Neuronal stem cell (in vitro differentiated cells): ENCODE measurements at regions not wholly inside any gene's neighbourhood (a gene's known extent, or its start where the extent isn't known, plus 50 kb on each side); places are given as distances from the start of the nearest gene placed in this dataset.

Experiments
- DNase-seq: peaks from one replicate; pipeline ENCODE4 v3.0.0-alpha.2; 2013; ENCODE audit warnings: low spot score
- H2AFZ ChIP-seq: one replicate; pipeline ENCODE4 v1.6.1; 2013; ENCODE audit warnings: mild to moderate bottlenecking, low read length, inconsistent platforms
- H2AK5ac ChIP-seq: 2 replicates; pipeline ENCODE4 v1.6.1; 2013; ENCODE audit warnings: low read depth, mild to moderate bottlenecking, inconsistent platforms, low read length, moderate library complexity, mixed read lengths
- H2BK120ac ChIP-seq: 2 replicates; pipeline ENCODE4 v1.6.1; 2013; ENCODE audit warnings: low read depth, mild to moderate bottlenecking, inconsistent platforms, low read length, moderate library complexity, mixed read lengths
- H2BK12ac ChIP-seq: one replicate; pipeline ENCODE4 v1.6.1; 2013; ENCODE audit warnings: low read length, inconsistent platforms
- H2BK15ac ChIP-seq: 2 replicates; pipeline ENCODE4 v1.6.1; 2013; ENCODE audit warnings: mild to moderate bottlenecking, low read length, inconsistent platforms, mixed read lengths
- H2BK5ac ChIP-seq: one replicate; pipeline ENCODE4 v1.6.1; 2013; ENCODE audit warnings: inconsistent platforms, mild to moderate bottlenecking, low read length, moderate library complexity
- H3K14ac ChIP-seq: one replicate; pipeline ENCODE4 v1.6.1; 2013; ENCODE audit warnings: low read length, inconsistent platforms
- H3K18ac ChIP-seq: 2 replicates; pipeline ENCODE4 v1.6.1; 2013; ENCODE audit warnings: low read length, inconsistent platforms
- H3K23ac ChIP-seq: 2 replicates; pipeline ENCODE4 v1.6.1; 2013; ENCODE audit warnings: low read depth, mild to moderate bottlenecking, mixed read lengths, low read length, inconsistent platforms; ENCODE audit not compliant: poor library complexity
- H3K27ac ChIP-seq: replicated peaks from 3 replicates; pipeline ENCODE4 v1.5.1; 2013; ENCODE audit warnings: low read length, inconsistent platforms
- H3K27me3 ChIP-seq, 3 experiments: 2 replicates each; pipeline ENCODE4 v1.6.1; 2013; ENCODE audit warnings: low read length in 3 of 3, mild to moderate bottlenecking in 2 of 3, inconsistent platforms in 1 of 3, low read depth in 1 of 3, mixed read lengths in 1 of 3, moderate library complexity in 1 of 3; ENCODE audit not compliant: control insufficient read depth in 3 of 3, insufficient read depth in 3 of 3
- H3K36me3 ChIP-seq, 2 donors: replicated peaks in 1 of 2; 2 replicates each; pipeline ENCODE4 v1.6.1; 2013; ENCODE audit warnings: low read length in 2 of 2; ENCODE audit not compliant: control insufficient read depth in 2 of 2, insufficient read depth in 2 of 2
- H3K4ac ChIP-seq: 2 replicates; pipeline ENCODE4 v1.6.1; 2013; ENCODE audit warnings: inconsistent platforms, mild to moderate bottlenecking, low read length, moderate library complexity
- H3K4me1 ChIP-seq, 2 donors: 1 replicate in 1 of 2; 2 replicates in 1 of 2; pipeline ENCODE4 v1.6.1; 2013; ENCODE audit warnings: low read length in 2 of 2, low read depth in 1 of 2; ENCODE audit not compliant: control insufficient read depth in 2 of 2, insufficient read depth in 1 of 2
- H3K4me2 ChIP-seq: one replicate; pipeline ENCODE4 v1.6.1; 2013; ENCODE audit warnings: mild to moderate bottlenecking, low read length, inconsistent platforms; ENCODE audit not compliant: insufficient read depth, poor library complexity, severe bottlenecking
- H3K4me3 ChIP-seq, 2 donors: 2 replicates each; pipeline ENCODE4 v1.5.1; 2013; ENCODE audit warnings: low read length in 2 of 2, mild to moderate bottlenecking in 2 of 2, inconsistent platforms in 1 of 2, moderate library complexity in 1 of 2
- H3K79me1 ChIP-seq: one replicate; pipeline ENCODE4 v1.6.1; 2013; ENCODE audit warnings: low read depth, mild to moderate bottlenecking, inconsistent platforms, low read length, moderate library complexity
- H3K9ac ChIP-seq: one replicate; pipeline ENCODE4 v1.6.1; 2013; ENCODE audit warnings: mild to moderate bottlenecking, low read depth, low read length, inconsistent platforms; ENCODE audit not compliant: poor library complexity
- H3K9me3 ChIP-seq, 2 donors: replicated peaks in 1 of 2; 2 replicates each; pipeline versions ENCODE3 to v1.6.1; 2013; ENCODE audit warnings: low read length in 2 of 2, mild to moderate bottlenecking in 2 of 2, inconsistent platforms in 1 of 2, low read depth in 1 of 2, mixed read lengths in 1 of 2, moderate library complexity in 1 of 2; ENCODE audit not compliant: control insufficient read depth in 2 of 2, insufficient read depth in 1 of 2
- H4K8ac ChIP-seq: one replicate; pipeline ENCODE4 v1.6.1; 2013; ENCODE audit warnings: low read depth, mild to moderate bottlenecking, inconsistent platforms, low read length, moderate library complexity
- H4K91ac ChIP-seq: one replicate; pipeline ENCODE4 v1.6.1; 2013; ENCODE audit warnings: low read length, low read depth, mild to moderate bottlenecking, inconsistent platforms; ENCODE audit not compliant: poor library complexity
- WGBS, 2 donors: extraction: QIAGEN DNeasy Blood & Tissue Kit; methylation state at CpG; one replicate each; pipeline ENCODE4 v1.1.7; 2013; ENCODE audit warnings: missing lambda C conversion rate in 2 of 2, mixed read lengths in 1 of 2; ENCODE audit not compliant: insufficient read length in 2 of 2, insufficient replicate concordance in 1 of 2; ENCODE audit errors: extremely low coverage in 2 of 2; 5-methylcytosine and 5-hydroxymethylcytosine counted together

DNA sequence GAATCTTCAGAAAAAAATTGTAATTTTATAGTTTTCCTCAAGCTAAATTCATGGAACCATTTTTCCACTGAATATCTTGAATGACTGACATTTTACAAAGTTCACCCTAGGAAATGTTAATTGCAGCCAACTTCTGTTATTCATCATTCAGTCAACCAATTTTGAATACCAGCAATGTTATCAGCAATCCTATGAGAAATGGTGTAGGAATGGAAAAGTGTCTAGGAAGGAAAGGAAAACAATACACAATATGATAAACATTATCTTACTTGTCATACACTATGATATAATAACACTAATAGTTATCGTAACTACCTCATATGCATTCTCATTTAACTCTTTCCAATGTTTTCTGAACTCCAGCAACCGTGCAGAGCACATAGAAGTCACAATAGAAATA lies 790.5 kb upstream of the LRRC4C start:
- no peak overlapping the region for H3K27ac ChIP-seq
- H2BK15ac ChIP-seq: no peak overlapping the region
- H2AFZ ChIP-seq: no peak overlapping the region
- no peaks in the 10 kb centered on the region for H3K4me1 ChIP-seq
- no peak overlapping the region for H4K8ac ChIP-seq
- no peak overlapping the region for H4K91ac ChIP-seq
- no peak overlapping the region for H3K4me2 ChIP-seq
- H2BK120ac ChIP-seq: no peak overlapping the region
- H3K18ac ChIP-seq: no peak overlapping the region
- DNase-seq: no peak
- no peaks in the 10 kb centered on the region for H3K36me3 ChIP-seq
- no peak overlapping the region for H3K4ac ChIP-seq
- H2BK12ac ChIP-seq: no peak overlapping the region
- no peak overlapping the region for H2AK5ac ChIP-seq
- H3K23ac ChIP-seq: no peak overlapping the region
- H3K27me3 ChIP-seq: no peaks in the 10 kb centered on the region
- H3K14ac ChIP-seq: no peak overlapping the region
- no peak overlapping the region for H3K9ac ChIP-seq
- no peaks in the 10 kb centered on the region for H3K9me3 ChIP-seq
- no peak overlapping the region for H2BK5ac ChIP-seq
- H3K79me1 ChIP-seq: no peaks in the 10 kb centered on the region
- WGBS, 2 donors: no CpG with 5 or more reads among the region's 2 CpGs
- no peak overlapping the region for H3K4me3 ChIP-seq

- H3K79me1 ChIP-seq: no peaks in the 10 kb centered on the region
- no peak for DNase-seq
- no peak overlapping the region for H2AFZ ChIP-seq
- H4K91ac ChIP-seq: no peak overlapping the region
- H3K4me2 ChIP-seq: no peak overlapping the region
- H2BK120ac ChIP-seq: no peak overlapping the region
- H3K27ac ChIP-seq: no peak overlapping the region
- H3K4me1 ChIP-seq: no peaks in the 10 kb centered on the region
- no peak overlapping the region for H2AK5ac ChIP-seq
- H3K9ac ChIP-seq: no peak overlapping the region
- H4K8ac ChIP-seq: no peak overlapping the region
- no peak overlapping the region for H3K4me3 ChIP-seq
- WGBS, 2 donors: no CpG with 5 or more reads among the region's 2 CpGs
- H3K36me3 ChIP-seq: no peaks in the 10 kb centered on the region
- no peaks in the 10 kb centered on the region for H3K27me3 ChIP-seq
- H3K23ac ChIP-seq: no peak overlapping the region
- H3K4ac ChIP-seq: no peak overlapping the region
- no peak overlapping the region for H2BK15ac ChIP-seq
- H2BK12ac ChIP-seq: no peak overlapping the region
- H3K9me3 ChIP-seq: no peaks in the 10 kb centered on the region
- no peak overlapping the region for H3K14ac ChIP-seq
- no peak overlapping the region for H2BK5ac ChIP-seq
- H3K18ac ChIP-seq: no peak overlapping the region
These were observed 792.5 kb upstream of the LRRC4C start for GRCh38 chr11:42251984-42252383.

GRCh38 chr11:42253156-42253555 lies 793.7 kb upstream of the LRRC4C start:
- Histone ChIP-seq H3K23ac (no peak overlapping the region), H2AFZ (no peak overlapping the region), H2BK120ac (no peak overlapping the region)

DNA sequence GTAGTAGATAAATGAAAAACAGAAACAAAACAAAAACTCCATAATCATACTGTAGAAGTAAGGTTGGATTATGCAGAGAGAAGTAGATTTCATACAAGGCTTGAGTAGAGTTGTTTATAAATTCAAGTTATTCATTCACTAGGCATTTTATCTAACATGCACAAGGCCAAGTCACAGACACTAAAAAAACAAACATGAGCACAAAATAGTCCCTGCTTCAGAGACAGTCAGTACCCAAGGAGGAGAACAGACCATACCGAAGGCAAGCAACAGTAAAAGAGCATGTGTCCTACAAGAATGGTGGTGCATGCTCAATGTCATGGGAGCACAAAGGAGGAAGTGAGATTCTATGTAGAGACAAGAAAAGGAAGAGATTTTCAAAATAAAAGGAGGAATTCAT lies 796.5 kb upstream of the LRRC4C start:
- no peak overlapping the region for H2AK5ac ChIP-seq
- H2BK15ac ChIP-seq: no peak overlapping the region
- WGBS, 2 donors: no CpG with 5 or more reads among the region's 1 CpG
- H2BK120ac ChIP-seq: no peak overlapping the region
- H3K4ac ChIP-seq: no peak overlapping the region
- no peak for DNase-seq
- H3K18ac ChIP-seq: no peak overlapping the region
- H3K27me3 ChIP-seq: no peaks in the 10 kb centered on the region
- H3K79me1 ChIP-seq: no peaks in the 10 kb centered on the region
- H4K8ac ChIP-seq: no peak overlapping the region
- H3K4me1 ChIP-seq: no peaks in the 10 kb centered on the region
- H3K36me3 ChIP-seq: no peaks in the 10 kb centered on the region
- no peak overlapping the region for H3K4me3 ChIP-seq
- H3K14ac ChIP-seq: no peak overlapping the region
- no peak overlapping the region for H2BK12ac ChIP-seq
- no peak overlapping the region for H3K4me2 ChIP-seq
- H2AFZ ChIP-seq: no peak overlapping the region
- no peak overlapping the region for H2BK5ac ChIP-seq
- H3K27ac ChIP-seq: no peak overlapping the region
- H3K23ac ChIP-seq: no peak overlapping the region
- H3K9ac ChIP-seq: no peak overlapping the region
- no peaks in the 10 kb centered on the region for H3K9me3 ChIP-seq
- no peak overlapping the region for H4K91ac ChIP-seq

More at GRCh38 chr11:42253156-42253555, 793.7 kb upstream of the LRRC4C start:
- Histone ChIP-seq H3K4ac (no peak overlapping the region), H3K4me2 (no peak overlapping the region), H3K27ac (no peak overlapping the region), H2BK15ac (no peak overlapping the region), H3K36me3 (no peaks in the 10 kb centered on the region), H3K18ac (no peak overlapping the region), H4K91ac (no peak overlapping the region), H3K27me3 (no peaks in the 10 kb centered on the region), H2AK5ac (no peak overlapping the region), H2BK5ac (no peak overlapping the region), H4K8ac (no peak overlapping the region), H3K14ac (no peak overlapping the region), H2BK12ac (no peak overlapping the region), H3K79me1 (no peaks in the 10 kb centered on the region), H3K4me1 (no peaks in the 10 kb centered on the region), H3K9me3 (no peaks in the 10 kb centered on the region), H3K4me3 (no peak overlapping the region), H3K9ac (no peak overlapping the region)
- no CpG with 5 or more reads among the region's 3 CpGs for WGBS, 2 donors
- DNase-seq: no peak
